ENCODE measurements at regions not wholly inside any gene's neighbourhood (a gene's known extent, or its start where the extent isn't known, plus 50 kb on each side); places are given as distances from the start of the nearest gene placed in this dataset.

DNA sequence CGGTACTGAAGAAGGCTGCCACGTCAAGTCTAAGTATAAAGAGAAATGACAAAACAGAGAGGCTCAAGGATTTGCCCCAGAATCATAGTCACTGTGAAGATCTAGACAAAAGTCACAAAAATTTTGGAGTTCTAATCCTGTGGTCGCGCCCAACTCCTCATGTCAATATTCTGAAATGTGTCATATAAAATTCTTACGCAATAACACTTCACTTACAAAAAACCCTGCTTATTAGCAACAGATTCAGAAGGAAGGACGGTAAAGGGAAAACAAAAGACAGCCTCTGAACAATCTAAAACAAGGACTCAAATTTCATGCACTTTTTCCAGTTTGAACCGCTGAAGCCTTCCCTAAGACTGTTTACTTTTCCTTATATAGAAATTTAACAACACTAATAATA is 94.7 kb downstream of the TSPAN8 start:
- Histone ChIP-seq H3K27me3 (ENCODE audit: control insufficient read depth in 1 of 2, insufficient read depth in 2 of 2, low read length in 2 of 2) (no peaks in the 10 kb centered on the region), H4K20me1 (ENCODE audit: insufficient read depth, low read length) (no peaks in the 10 kb centered on the region), H3K9me3 (ENCODE audit: low read length) (no peaks in the 10 kb centered on the region), H3K9ac (ENCODE audit: insufficient read depth, low read depth, low read length) (no peak overlapping the region), H3K36me3 (replicated peaks in 1 of 2; ENCODE audit: control insufficient read depth in 1 of 2, insufficient read depth in 2 of 2, low read length in 2 of 2) (no peaks in the 10 kb centered on the region), H3K4me2 (ENCODE audit: low read depth, low read length) (no peak overlapping the region), H3K27ac (ENCODE audit: extremely low read length, insufficient read depth, low read length) (no peak overlapping the region), H3K4me1 (ENCODE audit: insufficient read depth, low read length) (no peaks in the 10 kb centered on the region), H3K79me2 (ENCODE audit: insufficient read depth, low read length) (no peaks in the 10 kb centered on the region), H3K4me3 (replicated peaks in 1 of 3; ENCODE audit: insufficient read depth in 1 of 3, low read depth in 2 of 3, low read length in 3 of 3) (no peak overlapping the region), H2AFZ (ENCODE audit: low read length) (no peak overlapping the region)
- POLR2A ChIA-PET: no interaction called here
- ATAC-seq (no peak), DNase-seq (ENCODE audit: low spot score) (no peak), FAIRE-seq (no peak)
- TF ChIP-seq, protein P1, sequence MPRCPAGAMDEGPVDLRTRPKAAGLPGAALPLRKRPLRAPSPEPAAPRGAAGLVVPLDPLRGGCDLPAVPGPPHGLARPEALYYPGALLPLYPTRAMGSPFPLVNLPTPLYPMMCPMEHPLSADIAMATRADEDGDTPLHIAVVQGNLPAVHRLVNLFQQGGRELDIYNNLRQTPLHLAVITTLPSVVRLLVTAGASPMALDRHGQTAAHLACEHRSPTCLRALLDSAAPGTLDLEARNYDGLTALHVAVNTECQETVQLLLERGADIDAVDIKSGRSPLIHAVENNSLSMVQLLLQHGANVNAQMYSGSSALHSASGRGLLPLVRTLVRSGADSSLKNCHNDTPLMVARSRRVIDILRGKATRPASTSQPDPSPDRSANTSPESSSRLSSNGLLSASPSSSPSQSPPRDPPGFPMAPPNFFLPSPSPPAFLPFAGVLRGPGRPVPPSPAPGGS (CRISPR knock-in tag; IDR thresholded peaks at IDR 0.05): no peak
- peak; percentile 69; the same call in 1 of the 2 replicates for TF ChIP-seq CEBPB (IDR thresholded peaks at IDR 0.05; ENCODE audit: borderline replicate concordance, low read depth, low read length)
- intact Hi-C loops (cut with micrococcal nuclease; ENCODE audit: unreplicated experiment) (loop anchor here (10.0 kb wide), 1 partner anchor 58 kb away; no protein-coding TSS in a partner anchor), in situ Hi-C loops (cut with HindIII; ENCODE audit: extremely low pct_ligation_motif_present, low pct_unique_long_range_greater_than_20kb) (no loop called here)
- no TSS peak for BruUV-seq (replicated peaks)
- WGBS (ENCODE audit: low lambda C conversion rate): 27% methylated on average over 7 of the region's 7 CpGs
- CTCF ChIA-PET (ENCODE audit: low intra/inter-chr PET ratio, low total read pairs): no interaction called here

DNA sequence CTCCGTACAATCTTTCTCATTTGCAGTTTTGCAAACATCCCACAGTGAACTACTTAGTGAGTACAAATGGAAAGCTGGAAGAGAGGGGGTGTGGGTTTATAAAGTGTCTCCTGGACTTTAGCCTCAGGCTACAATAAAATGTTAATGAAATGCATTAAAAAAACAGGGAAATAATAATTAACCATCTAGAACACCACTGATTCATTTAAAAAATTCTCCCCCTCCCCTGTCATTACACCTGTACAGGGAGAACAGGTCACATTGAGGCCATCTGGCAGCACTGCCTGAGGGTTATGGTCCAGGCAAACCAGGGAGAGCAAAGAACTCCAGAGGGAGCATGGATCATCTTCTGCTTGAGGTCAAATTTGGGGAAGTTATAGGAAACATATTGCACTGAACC is 96.3 kb downstream of the TSPAN8 start:
- CTCF ChIA-PET (ENCODE audit: low intra/inter-chr PET ratio, low total read pairs): no interaction called here
- no peak overlapping the region for H2AFZ ChIP-seq (ENCODE audit: low read length)
- POLR2A ChIA-PET: no interaction called here
- no peak overlapping the region for H3K9ac ChIP-seq (ENCODE audit: insufficient read depth, low read depth, low read length)
- H3K4me1 ChIP-seq (ENCODE audit: insufficient read depth, low read length): no peaks in the 10 kb centered on the region
- DNase-seq (ENCODE audit: low spot score) (no peak), ATAC-seq (no peak), FAIRE-seq (no peak)
- H3K4me3 ChIP-seq (replicated peaks in 1 of 3; ENCODE audit: insufficient read depth in 1 of 3, low read depth in 2 of 3, low read length in 3 of 3): no peak overlapping the region
- no peaks in the 10 kb centered on the region for H4K20me1 ChIP-seq (ENCODE audit: insufficient read depth, low read length)
- H3K79me2 ChIP-seq (ENCODE audit: insufficient read depth, low read length): no peaks in the 10 kb centered on the region
- H3K36me3 ChIP-seq (replicated peaks in 1 of 2; ENCODE audit: control insufficient read depth in 1 of 2, insufficient read depth in 2 of 2, low read length in 2 of 2): no peaks in the 10 kb centered on the region
- in situ Hi-C loops (cut with HindIII; ENCODE audit: extremely low pct_ligation_motif_present, low pct_unique_long_range_greater_than_20kb) (no loop called here), intact Hi-C loops (cut with micrococcal nuclease; ENCODE audit: unreplicated experiment) (loop anchor here (10.0 kb wide), 1 partner anchor 57 kb away; no protein-coding TSS in a partner anchor)
- BruUV-seq (replicated peaks): no TSS peak
- no peak overlapping the region for H3K4me2 ChIP-seq (ENCODE audit: low read depth, low read length)
- no peak for TF ChIP-seq ZFP37 (CRISPR knock-in tag; IDR thresholded peaks at IDR 0.05; ENCODE audit: borderline replicate concordance)
- TF ChIP-seq REPIN1 (CRISPR knock-in tag; IDR thresholded peaks at IDR 0.05; ENCODE audit: borderline replicate concordance, low read depth): no peak
- no peak for TF ChIP-seq SP140L (CRISPR knock-in tag; IDR thresholded peaks at IDR 0.05; ENCODE audit: borderline replicate concordance)
- no peak for TF ChIP-seq ZBTB20 (CRISPR knock-in tag; IDR thresholded peaks at IDR 0.05; ENCODE audit: borderline replicate concordance, low read depth)
- no peak for TF ChIP-seq MAFF (IDR thresholded peaks at IDR 0.05; ENCODE audit: low read depth, low read length)
- TF ChIP-seq, protein P2, sequence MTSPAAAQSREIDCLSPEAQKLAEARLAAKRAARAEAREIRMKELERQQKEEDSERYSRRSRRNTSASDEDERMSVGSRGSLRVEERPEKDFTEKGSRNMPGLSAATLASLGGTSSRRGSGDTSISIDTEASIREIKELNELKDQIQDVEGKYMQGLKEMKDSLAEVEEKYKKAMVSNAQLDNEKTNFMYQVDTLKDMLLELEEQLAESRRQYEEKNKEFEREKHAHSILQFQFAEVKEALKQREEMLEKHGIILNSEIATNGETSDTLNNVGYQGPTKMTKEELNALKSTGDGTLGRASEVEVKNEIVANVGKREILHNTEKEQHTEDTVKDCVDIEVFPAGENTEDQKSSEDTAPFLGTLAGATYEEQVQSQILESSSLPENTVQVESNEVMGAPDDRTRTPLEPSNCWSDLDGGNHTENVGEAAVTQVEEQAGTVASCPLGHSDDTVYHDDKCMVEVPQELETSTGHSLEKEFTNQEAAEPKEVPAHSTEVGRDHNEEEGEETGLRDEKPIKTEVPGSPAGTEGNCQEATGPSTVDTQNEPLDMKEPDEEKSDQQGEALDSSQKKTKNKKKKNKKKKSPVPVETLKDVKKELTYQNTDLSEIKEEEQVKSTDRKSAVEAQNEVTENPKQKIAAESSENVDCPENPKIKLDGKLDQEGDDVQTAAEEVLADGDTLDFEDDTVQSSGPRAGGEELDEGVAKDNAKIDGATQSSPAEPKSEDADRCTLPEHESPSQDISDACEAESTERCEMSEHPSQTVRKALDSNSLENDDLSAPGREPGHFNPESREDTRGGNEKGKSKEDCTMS (CRISPR knock-in tag; conservative IDR thresholded peaks at IDR 0.05): no peak
- TF ChIP-seq ZNF619 (CRISPR knock-in tag; IDR thresholded peaks at IDR 0.05): no peak
- TF ChIP-seq ZNF841 (CRISPR knock-in tag; IDR thresholded peaks at IDR 0.05; ENCODE audit: borderline replicate concordance): no peak
- no peaks in the 10 kb centered on the region for H3K9me3 ChIP-seq (ENCODE audit: low read length)
- 3% methylated on average over 1 of the region's 1 CpG for WGBS (ENCODE audit: low lambda C conversion rate)
- H3K27ac ChIP-seq (ENCODE audit: extremely low read length, insufficient read depth, low read length): no peak overlapping the region
- no peaks in the 10 kb centered on the region for H3K27me3 ChIP-seq (ENCODE audit: control insufficient read depth in 1 of 2, insufficient read depth in 2 of 2, low read length in 2 of 2)
